ENCODE measurements at regions not wholly inside any gene's neighbourhood (a gene's known extent, or its start where the extent isn't known, plus 50 kb on each side); places are given as distances from the start of the nearest gene placed in this dataset.

DNA sequence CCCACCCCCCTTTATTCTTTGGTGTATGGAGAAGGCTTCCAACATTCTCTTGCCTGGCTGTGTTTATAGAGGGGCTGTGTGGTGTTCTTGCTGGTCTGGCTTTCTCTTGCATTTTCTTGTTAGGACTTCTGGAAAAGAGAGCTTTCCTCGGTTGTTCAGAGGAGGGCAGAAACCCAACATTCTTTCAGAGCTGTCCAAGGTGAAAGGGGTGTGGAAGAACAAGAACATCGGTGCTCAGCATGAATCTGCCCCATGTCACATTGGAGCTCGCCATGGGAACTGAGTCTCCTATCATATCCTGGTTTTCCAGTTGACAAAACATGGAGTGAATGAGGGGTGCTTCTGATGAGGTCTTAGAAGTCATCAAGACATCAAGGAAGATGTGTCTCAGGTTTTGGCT, 281.8 kb downstream of the RNF144B start:
- TF ChIP-seq EP300 (IDR thresholded peaks at IDR 0.05; ENCODE audit: borderline replicate concordance), result no peak
- TF ChIP-seq, protein P1, sequence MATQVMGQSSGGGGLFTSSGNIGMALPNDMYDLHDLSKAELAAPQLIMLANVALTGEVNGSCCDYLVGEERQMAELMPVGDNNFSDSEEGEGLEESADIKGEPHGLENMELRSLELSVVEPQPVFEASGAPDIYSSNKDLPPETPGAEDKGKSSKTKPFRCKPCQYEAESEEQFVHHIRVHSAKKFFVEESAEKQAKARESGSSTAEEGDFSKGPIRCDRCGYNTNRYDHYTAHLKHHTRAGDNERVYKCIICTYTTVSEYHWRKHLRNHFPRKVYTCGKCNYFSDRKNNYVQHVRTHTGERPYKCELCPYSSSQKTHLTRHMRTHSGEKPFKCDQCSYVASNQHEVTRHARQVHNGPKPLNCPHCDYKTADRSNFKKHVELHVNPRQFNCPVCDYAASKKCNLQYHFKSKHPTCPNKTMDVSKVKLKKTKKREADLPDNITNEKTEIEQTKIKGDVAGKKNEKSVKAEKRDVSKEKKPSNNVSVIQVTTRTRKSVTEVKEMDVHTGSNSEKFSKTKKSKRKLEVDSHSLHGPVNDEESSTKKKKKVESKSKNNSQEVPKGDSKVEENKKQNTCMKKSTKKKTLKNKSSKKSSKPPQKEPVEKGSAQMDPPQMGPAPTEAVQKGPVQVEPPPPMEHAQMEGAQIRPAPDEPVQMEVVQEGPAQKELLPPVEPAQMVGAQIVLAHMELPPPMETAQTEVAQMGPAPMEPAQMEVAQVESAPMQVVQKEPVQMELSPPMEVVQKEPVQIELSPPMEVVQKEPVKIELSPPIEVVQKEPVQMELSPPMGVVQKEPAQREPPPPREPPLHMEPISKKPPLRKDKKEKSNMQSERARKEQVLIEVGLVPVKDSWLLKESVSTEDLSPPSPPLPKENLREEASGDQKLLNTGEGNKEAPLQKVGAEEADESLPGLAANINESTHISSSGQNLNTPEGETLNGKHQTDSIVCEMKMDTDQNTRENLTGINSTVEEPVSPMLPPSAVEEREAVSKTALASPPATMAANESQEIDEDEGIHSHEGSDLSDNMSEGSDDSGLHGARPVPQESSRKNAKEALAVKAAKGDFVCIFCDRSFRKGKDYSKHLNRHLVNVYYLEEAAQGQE (IDR thresholded peaks at IDR 0.05; ENCODE audit: low read depth), result peak; percentile 77
